ENCODE measurements at regions not wholly inside any gene's neighbourhood (a gene's known extent, or its start where the extent isn't known, plus 50 kb on each side); places are given as distances from the start of the nearest gene placed in this dataset.

DNA sequence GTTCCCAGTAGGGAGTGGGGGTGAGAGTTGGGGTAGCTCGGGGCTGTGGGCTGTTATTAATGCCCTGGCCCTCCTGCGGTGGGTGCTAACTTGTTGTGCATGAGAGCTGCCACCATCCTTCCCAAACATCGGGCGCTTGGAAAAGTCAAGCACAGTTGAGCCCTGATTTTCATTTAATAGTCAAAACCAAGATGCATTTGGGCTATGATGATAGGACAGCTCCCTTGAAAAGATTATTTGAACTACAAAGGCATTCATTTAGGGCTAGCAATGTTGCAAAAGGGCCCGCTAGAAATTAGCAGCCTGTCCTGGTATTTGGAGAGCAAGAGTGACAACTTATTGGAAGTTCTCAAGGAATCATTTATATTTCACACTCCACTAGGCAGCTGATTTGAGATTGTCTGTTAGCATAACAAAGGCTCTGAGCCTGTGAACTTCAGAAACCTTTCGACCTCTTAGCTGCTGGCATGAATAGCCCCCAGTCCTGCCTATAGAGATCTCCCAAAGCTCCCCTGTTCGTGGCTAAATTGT is 128.2 kb upstream of the TMEM161B start:
- no peak for DNase-seq (ENCODE audit: low read depth)

- no peak for DNase-seq (ENCODE audit: low read depth)
Measured at GRCh38 chr5:88396000-88396535, 127.4 kb upstream of the TMEM161B start.

GRCh38 chr5:88395264-88395663 is 126.6 kb upstream of the TMEM161B start:
- DNase-seq (ENCODE audit: low read depth) = no peak

- no peak for DNase-seq (ENCODE audit: low read depth)
Measured at GRCh38 chr5:88394536-88395175, 126.0 kb upstream of the TMEM161B start.

- no peak for DNase-seq (ENCODE audit: low read depth)
Measured at GRCh38 chr5:88393716-88394535, 125.3 kb upstream of the TMEM161B start.

GRCh38 chr5:88393042-88393441 is 124.4 kb upstream of the TMEM161B start:
- no peak for DNase-seq (ENCODE audit: low read depth)

DNA sequence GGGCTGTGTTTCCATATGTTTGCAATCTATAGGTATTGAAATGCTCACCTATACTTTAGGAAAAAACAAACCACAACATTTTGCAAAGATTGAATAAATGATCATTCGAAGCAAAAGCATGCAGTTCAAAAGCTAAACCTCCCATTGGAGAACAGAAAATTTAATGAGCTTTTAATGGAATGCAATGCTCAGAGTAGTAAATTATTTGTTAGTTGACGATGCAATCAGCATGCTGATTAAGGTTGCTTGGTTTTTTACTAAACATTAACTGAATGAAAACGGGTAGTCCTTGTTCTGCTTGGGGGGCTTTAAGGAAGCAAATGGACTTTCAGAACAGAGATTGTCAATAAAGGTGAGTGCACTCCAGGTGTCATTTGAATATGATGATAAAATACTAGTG is 123.3 kb upstream of the TMEM161B start:
- no peak for DNase-seq (ENCODE audit: low read depth)

GRCh38 chr5:88391116-88391515 is 122.5 kb upstream of the TMEM161B start:
- no peak for DNase-seq (ENCODE audit: low read depth)

GRCh38 chr5:88390481-88390880 is 121.8 kb upstream of the TMEM161B start:
- no peak for DNase-seq (ENCODE audit: low read depth)

GRCh38 chr5:88390096-88390441 is 121.4 kb upstream of the TMEM161B start:
- DNase-seq (ENCODE audit: low read depth) = no peak

GRCh38 chr5:88389338-88390095 is 120.9 kb upstream of the TMEM161B start:
- DNase-seq (ENCODE audit: low read depth) = no peak

DNA sequence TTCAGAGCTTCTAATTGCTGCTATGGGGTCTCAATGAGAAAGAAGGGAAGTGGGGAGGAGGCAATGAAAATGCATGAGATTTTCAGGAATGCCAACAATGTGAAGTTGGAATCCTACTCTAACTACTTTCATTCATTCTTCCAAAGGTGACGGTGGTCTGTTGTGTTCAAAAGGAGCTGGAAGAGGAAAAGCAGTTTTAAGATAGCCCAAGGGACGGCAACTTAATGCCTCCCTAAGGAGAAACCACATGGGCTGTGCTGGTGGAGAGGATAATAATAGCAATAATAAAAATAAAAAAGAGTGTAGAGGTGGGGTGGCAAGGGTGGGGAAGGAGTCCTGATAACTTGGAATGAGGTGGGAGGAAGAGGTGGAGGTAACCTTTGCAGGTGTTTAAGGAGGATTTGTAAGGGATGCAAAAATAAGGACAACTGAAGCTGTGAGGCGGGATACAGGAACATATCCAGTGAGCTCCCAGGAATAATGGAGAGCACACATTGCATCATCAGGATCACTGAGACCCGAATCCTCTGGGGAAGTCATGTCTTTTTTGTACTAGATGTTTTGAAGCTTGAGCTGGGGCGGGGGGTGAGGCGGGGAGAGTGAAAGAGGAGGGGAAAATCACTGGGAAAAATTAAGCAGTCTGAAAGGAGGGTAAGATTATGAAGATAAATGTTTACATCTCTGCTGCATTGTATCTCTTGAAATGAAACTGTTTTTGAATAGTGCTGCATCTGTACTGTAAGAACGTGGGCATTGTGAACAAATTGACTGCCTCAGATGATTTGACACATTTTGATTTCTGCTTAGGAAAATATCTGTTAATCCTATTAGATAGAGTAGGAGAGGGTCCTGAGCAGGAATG is 120.1 kb upstream of the TMEM161B start:
- DNase-seq (ENCODE audit: low read depth) = no peak

- DNase-seq (ENCODE audit: low read depth) = no peak
Measured at GRCh38 chr5:88384886-88385285, 116.2 kb upstream of the TMEM161B start.

GRCh38 chr5:88380332-88380731 is 111.7 kb upstream of the TMEM161B start:
- DNase-seq (ENCODE audit: low read depth) = no peak

GRCh38 chr5:88377705-88378656 is 109.3 kb upstream of the TMEM161B start:
- DNase-seq (ENCODE audit: low read depth) = no peak

DNA sequence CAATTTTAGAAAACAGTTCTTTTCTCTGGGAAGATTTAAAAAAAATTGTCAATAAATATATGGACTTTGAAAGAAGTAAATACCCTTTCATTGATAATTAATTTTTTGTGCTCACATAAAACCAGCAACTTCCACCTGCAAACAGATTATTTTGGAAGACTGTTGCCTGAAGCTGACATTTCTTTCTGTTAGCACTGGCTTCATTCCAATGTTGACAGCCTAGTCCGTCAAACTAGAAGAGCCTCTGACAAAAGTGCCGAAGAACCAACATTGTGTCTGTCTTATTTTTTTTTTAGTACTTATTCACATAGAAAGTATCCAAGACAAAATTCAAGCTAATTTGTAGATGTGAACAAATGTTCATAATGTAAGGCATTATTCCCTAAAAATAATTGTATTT is 108.6 kb upstream of the TMEM161B start:
- no peak for DNase-seq (ENCODE audit: low read depth)

DNA sequence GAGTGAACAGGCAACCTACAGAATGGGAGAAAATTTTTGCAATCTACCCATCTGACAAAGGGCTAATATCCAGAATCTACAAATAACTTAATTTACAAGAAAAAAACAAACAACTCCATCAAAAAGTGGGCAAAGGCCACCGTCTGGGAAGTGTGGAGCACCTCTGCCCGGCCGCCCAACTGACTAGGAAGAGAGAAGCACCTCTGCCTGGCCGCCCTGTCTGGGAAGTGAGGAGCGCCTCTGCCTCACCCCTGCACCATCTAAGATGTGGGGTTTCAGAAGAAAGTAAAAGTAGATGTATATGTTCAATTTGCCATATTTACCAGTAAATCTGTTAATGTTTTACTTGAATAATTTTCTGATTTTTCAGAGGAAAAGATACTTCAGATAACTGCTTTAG is 108.1 kb upstream of the TMEM161B start:
- no peak for DNase-seq (ENCODE audit: low read depth)

DNA sequence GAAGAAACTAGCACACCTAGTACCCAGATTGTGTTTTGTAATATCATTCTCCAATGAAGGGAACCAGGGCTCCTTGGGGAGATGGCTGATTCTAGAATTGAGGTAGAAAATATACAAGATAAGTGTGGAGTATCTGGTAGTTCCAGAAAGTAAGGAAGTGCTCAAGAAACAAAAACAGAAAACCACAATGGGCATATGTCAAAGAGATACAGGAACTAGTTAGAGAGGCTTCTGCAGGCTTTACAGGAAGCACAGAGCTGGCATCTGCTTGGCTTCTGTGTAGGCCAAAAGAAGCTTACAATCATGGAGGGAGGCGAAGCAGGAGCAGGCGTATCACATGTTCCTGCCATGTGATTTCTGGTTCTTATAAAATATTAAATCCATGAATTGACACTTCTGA is 105.7 kb upstream of the TMEM161B start:
- no peak for DNase-seq (ENCODE audit: low read depth)

GRCh38 chr5:88370824-88371223 is 102.2 kb upstream of the TMEM161B start:
- no peak for DNase-seq (ENCODE audit: low read depth)

DNA sequence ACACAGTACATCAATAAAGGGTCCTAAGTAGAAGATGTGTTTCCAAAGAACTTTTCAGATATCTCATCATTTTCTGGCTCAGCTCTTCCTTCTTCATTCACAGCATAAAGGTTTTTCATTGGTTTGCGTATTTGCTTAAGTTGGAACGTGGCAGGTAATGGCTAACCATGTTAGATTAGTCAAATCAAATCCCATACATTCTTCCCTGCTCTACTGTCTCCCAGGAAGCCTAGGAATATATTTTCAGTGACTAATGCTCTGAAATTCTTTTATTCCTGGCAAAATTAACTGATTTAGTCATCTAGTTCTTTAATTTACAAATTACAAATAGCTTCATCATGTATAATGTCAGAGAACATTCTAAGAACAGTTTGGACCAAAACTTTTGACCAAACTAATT is 99.6 kb upstream of the TMEM161B start:
- DNase-seq (ENCODE audit: low read depth) = no peak

Measured in amniotic epithelial cell (primary cell).